HG02759 (cell line): ENCODE measurements at regions not wholly inside any gene's neighbourhood (a gene's known extent, or its start where the extent isn't known, plus 50 kb on each side); places are given as distances from the start of the nearest gene placed in this dataset.

Experiments
- ATAC-seq: cut with Tn5 transposase; IDR thresholded peaks from one replicate; pipeline ENCODE4 v1.9.1; 2021; ENCODE audit warnings: mild to moderate bottlenecking, moderate library complexity; ENCODE audit not compliant: unreplicated experiment

DNA sequence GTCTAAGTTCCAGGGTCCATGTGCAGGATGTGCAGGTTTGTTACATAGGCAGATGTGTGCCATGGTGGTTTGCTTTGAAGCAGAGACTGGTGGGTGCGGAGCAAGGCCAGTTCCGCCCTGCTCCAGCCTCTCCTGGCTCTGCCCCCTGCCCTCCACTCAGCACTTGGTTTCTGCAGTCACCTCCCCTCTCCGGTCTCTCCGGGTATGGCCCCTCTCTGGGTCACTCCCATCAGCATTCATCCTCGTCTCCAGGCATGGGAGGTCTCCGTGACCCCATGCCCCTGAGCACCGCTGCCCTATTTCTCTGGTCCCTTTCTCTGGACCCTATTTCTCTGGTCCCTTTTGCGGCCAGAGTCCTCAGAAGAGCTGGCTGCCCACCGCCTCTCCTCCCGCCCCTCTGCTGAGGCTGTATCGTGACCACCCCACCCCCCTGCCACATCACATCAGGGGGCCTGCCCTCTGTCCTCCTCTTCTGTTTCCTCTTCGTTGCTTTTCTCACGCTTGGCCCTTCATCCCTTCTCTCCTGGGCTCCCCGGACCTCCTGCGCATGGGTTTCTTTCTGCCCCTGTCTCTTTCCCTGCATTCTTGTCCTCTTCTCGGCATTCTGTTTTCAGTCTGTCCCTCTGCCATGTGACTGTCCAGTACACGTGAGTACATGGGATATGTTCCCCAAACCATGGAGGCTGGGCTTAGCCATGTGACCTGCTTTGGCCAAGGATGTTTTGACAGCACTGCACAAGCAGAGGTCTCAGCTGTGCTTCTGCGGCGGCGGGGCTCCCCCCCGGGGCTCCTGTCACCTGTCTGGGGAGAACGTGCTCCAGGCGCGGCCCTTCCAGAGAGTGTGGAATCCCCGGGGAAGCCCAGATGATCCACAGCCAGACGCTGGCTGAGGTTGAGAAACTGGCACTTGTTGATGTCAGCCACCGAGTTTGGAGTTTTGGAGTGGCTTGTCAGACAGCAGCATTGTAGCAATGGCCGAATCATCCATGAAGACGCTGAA, 54.4 kb upstream of the C1orf174 start:
- ATAC-seq = no peak

DNA sequence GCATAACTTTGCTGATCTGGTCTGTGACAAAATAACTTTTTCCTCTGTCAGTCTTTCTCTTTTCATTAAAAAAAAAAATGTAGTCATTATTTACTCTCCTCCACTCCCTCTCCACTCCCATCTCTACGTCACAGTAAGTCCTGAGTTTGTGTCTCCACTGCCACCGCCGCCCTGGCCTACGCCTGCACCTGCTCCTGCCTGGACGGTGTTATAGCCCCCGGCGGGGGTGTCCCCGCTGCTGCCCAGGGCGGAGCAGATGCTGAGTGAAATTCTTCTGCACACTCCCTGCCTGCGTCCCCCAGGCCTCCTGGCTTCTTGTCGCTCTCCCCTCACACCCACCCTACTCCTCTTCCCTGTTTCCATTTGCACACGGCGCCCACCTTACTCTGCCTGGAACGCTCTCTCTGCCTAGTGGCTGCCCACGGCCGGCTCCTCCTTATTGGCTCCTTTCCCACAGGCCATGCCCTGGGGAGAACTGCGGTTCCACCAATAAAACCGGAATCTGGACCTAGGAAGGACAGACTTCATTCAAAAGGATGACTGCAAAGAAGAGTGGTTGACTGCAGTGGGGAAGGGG, 55.2 kb upstream of the C1orf174 start:
- no peak for ATAC-seq

DNA sequence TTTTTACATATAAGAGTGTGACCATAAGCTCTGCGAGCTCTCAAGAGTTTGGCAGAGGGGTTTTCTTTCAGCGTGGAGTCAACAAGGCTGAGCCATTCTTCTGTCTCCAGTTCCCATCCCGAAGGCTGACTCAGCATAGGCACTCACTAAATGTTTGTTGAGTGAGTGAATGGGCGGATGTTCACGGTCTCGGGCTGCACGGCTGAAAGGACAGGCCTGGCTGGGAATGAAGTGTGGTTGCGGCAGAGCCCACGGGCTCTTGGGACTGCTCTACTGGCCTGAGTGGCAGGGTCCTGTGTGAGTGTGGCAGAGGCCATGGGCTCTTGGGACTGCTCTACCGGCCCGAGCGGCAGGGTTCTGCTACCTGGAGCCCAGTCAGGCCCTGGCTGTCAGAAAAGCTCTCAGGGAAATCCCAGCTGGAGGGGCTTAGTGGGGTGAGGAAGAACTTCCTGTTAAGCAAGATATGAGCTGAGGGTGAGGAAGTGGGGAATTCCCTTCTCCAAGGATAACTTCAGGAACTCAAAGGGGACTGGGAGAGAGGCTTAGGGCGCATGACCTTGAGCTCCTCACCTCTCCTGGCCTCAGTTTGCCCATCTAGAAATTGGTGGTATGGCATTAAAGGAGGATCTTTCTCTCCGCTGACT, 56.6 kb upstream of the C1orf174 start:
- no peak for ATAC-seq

DNA sequence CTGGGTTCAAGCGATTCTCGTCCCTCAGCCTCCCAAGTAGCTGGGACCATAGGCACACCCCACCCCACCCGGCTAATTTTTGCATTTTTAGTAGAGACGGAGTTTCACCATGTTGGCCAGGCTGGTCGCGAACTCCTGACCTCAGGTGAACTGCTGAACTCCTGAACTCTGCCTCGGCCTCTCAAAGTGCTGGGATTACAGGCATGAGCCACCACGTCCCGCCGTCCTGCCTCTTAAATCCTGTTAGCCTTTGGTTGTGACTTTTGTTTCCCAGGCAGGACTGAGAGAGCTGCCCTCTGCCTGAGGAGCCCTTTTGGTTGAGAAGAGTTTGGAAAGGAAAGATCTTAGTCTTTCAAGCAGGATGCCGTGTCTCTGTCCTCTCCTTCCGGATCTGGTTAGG, 59.3 kb upstream of the C1orf174 start:
- no peak for ATAC-seq

DNA sequence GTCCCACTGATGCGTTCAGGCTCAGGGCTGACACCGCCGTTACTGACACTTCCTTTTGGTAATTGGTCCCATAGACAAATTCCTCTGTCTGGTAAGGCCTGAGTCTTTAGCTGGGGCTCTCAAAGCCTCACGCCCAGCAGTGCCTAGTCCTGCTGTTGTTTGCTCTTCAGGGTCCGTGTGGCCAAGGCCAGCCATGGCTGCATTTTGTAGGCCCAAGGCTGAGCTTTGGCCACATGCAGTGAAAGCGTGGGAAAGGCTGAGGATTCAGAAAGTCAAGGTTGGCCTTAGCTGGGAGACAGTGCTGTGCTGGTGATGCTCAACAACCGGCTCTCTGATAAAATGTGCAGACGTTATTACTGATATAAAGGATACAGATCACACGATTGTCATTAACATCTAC, 63.5 kb upstream of the C1orf174 start:
- no peak for ATAC-seq

DNA sequence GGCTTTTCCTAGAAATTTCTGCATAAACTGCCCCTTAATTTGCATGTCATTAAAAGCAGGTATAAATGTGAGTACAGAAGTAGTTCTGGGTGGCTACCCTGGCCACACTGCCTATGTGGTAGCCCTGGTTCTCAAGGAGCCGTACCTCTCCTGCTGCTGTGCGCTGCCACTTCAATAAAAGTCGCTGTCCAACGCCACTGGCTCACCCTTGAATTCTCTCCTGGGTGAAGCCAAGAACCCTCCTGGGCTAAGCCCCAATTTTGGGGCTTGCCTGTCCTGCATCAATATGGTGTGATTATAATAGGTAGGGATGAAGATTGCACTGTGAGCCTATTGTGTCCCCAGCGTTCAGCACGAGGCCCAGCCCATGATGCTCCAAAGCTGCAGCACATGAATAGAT, 65.6 kb upstream of the C1orf174 start:
- ATAC-seq = no peak

DNA sequence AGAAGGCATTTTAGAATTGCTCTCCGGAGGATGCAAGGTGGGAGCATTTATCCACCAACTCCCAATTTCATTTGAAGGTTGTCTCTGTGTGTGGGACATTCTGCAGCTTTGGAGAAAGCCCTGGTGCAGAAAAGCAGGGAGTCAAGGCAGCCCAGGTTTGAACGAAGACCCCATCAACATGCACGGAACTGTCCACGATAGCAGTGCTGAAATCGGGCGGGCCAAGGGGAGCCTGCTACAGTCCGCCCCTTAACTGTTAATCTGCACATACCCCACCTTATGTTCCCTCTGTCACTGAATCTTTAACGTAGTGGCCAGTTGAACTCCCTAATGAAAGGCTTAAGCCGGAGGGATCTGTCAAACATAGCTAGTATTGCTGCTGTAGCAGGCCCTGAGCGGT, 68.8 kb upstream of the C1orf174 start:
- no peak for ATAC-seq

DNA sequence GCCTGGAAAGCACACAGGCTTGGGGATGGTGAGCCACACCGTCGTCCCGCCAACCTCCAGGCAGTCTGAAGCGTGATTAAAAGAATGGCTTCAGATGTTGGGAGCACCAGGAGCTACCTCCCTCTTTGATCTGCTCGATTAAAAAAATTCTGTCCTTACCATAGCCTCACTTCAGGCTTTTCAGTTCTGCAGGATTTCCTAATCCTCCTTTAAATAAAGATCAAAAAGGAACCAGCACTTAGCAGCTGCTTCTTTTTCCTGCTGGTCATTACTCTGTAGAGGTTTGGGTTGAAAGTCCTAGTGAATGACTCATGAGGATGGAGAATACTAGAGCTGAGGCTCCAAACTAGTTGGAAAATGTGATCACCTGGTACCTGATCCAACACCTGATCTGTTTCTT, 71.9 kb upstream of the C1orf174 start:
- ATAC-seq = no peak

DNA sequence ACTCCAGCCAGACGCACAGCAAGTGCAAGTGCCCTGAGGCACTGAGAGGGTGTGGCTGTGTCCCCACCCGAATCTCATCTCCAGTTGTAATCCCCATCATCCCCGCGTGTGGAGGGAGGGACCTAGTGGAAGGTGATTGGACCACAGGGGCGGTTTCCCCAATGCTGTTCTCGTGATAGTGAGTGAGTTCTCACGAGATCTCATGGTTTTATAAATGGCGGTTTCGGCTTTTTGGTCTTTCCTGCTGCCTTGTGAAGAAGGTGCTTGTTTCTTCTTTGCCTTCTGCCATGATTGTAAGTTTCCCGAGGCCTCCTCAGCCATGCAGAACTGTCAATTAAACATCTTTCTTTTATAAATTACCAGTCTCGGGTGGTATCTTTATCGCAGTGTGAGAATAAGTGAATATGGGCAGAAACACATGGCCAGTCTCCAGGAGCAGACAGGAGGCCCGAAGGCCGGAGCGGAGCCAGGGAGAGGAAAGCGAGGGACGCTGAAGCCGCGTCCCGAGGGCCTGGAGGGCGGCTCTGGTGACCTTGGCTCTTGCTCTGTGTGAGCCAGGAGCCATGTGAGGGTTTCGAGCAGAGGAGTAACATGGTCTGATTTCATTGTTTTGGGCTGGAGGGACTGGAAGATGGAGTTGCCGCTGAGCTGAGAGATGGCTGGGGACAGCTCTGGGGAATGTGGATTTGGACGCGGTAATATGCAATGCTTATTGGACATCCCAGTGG, 76.0 kb upstream of the C1orf174 start:
- no peak for ATAC-seq

DNA sequence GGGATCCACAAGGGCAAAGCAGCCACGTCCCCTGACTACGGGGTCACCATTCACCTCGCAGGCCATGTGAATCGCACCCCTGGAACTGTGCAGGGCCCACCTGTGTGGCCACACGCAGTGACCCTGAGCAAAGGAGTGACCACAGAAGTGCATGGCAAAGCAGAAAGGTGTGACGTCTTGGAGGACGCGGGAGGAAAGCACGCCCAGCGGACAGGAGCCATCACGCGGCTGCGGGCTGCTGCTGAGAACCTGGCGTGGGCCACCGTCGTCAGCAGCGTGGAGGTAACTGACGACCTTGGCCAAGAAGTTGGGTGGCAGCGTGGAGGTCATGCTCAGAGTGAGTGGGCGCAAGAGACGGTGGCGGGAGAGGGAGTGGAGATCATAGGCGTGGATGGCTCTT, 76.7 kb upstream of the C1orf174 start:
- ATAC-seq = no peak

DNA sequence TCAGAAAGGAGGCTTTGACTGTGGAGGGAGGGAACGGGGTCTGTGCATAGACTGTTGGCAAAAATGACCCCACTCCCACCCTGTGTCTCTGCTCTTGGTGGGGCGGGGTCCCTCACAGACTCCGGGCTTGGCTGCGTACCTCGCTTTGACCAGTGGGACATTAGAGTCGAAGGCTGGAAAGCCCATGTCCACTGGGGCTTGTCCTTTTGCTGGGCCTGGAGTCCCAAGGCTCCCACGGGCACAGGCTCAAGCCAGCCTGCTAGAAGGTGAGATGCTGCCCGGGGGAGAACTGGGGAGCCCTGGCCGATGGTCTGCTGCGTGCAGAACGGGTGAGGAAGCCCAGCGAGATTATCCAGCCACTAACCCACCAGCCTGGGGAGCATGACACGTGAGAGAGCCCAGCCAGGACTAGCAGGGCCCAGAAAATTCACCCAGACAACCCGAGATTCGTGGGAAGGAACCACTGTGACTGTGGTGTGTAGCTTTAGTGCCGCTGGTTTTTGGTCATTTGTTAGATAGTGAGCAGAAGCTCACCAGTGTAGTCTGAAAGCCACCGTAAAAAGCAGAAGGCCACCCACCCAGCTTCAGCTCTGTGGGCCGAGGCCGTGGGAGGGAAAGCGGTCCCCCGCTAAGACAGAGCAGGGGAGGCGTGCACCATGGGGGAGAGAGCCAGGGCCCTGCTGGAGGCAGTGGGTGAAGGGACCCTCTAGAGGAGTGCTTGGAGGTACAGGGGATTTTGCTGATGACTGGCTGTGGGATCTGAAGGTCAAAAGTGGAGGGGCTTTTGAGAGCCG, 78.3 kb upstream of the C1orf174 start:
- no peak for ATAC-seq

DNA sequence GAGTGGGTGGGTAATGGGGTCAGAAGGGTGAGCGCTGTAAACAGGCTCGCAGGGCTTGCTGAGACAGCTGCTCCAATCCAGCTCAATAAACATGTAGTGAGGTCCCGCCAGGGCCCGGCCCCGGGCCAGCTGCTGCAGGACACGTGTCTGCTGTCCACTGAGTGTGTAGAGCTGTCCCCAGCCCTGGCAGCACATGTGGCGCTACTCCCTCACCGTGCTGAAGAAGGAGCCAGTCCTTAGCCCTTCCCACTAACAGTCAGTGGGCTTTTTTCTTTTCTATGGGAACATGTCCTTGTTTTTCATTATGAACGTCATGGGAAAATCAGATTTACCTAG, 78.9 kb upstream of the C1orf174 start:
- ATAC-seq = no peak

DNA sequence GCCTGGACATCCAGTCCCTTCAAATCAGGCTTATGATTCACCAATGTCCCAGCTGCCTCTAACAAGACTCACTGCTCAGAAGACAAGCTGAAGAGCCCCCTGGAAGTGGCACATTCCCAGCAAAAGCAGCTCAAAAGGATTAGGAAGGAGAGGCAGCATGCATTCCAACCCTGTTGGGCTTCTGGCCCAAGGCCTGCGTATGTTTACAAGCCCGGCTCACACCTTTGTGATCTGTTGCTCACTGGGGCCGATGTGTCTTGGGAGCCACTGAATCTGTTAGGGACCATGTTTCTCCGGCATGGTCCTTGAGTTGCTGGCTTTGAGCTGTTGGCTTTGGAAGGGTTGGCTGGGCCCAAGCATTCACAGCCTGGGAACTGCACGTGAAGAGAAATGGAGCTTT, 81.2 kb upstream of the C1orf174 start:
- ATAC-seq = no peak

DNA sequence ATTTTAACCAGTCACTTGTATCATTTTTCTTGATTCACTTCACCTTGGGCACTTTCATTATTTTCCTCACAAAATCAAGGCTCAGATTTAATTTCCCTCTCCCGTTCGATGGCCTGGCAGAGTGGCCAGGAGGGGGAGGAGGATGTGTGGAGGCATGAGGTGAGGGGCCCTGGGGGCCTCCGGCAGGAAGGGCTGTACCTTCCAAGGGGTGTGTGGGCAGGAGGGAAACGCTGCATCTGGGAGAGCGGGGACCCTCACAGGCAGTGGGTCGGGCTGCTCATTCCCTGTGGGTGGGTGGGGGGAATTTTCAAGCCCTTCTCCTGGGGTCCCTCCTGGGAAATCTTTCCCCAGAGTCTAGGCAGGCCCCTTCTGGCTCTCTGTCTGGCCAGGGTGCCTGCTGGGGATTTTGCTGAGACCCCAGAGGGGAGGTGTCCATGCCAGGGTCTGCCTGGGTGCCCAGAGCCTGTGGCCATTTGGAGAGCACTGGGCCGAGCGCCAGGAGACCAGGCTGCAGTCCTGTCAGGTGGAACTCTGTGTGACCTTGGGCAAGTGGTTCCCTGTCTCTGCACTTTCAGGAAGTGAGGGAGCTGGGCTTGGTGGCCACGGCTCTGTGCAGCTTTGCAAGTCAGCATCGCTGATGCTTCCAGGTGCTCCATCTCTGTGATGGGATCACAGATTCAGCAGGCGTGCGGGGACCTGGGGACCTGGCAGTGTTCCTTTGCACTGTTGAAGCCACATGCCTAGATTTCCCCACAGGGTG, 81.9 kb upstream of the C1orf174 start:
- ATAC-seq = no peak

DNA sequence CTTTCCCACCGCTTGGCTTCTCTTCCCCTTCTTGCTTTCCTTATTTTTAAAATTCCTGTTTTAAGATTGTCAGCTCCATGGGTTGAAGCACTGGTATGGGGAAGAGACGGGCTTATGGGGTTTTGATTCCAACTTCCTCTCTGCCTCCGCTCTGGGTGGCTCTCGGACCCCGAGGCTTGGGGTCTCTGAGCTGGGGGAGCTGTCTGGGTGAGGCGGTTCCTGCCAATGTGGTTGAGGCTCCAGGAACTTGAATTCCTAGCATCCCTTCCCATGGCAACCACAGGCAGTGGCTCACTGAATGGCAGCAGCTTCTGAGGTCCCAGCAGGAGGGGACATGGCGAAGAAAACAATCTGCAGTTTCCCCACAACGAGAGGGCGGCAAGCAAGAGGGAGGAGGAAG, 83.1 kb upstream of the C1orf174 start:
- no peak for ATAC-seq

DNA sequence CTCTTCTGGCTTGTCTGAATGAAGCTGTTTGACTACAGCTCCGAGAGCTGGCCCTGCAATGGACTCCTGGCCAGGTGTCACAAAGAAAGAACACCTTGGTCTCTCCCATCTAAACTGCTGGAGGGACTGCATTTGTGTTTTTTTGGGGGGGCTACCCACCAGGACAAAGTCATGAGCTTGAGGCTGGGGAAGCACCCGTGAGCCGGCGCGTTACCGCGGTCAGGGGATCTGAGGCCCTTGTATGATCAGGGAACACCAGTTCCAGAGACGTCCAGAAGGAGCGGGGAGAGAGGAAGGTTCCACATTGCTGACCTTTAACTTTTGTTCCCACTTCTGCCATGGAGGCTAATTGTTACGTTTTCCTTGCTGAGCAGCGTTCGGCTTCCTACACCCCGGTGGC, 84.5 kb upstream of the C1orf174 start:
- ATAC-seq = no peak

DNA sequence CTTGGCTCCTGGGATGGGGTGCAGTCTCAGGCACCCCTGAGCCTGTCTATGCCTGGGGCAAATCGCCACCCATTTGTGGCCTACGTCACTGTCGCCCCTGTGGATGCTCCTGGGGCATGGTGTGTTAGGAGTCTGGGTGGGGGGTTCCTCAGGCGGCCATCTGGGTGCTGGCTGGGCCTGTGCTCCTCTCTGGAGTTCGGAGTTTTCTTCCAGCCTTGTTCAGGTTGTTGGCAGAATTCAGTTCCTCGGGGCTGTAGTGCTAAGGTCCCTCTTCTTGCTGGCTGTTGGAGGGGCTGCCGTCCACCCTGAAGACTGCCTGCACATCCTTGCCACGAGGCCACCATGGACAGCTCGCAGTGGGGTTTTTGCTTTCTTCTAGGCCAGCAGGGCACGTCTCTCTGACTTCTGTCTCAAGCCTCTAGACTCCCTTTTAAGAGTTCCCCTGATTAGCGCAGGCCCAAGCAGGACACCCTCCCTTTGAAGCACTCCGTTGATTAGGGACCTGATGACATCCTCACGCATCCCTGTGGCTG, 86.7 kb upstream of the C1orf174 start:
- ATAC-seq = no peak

DNA sequence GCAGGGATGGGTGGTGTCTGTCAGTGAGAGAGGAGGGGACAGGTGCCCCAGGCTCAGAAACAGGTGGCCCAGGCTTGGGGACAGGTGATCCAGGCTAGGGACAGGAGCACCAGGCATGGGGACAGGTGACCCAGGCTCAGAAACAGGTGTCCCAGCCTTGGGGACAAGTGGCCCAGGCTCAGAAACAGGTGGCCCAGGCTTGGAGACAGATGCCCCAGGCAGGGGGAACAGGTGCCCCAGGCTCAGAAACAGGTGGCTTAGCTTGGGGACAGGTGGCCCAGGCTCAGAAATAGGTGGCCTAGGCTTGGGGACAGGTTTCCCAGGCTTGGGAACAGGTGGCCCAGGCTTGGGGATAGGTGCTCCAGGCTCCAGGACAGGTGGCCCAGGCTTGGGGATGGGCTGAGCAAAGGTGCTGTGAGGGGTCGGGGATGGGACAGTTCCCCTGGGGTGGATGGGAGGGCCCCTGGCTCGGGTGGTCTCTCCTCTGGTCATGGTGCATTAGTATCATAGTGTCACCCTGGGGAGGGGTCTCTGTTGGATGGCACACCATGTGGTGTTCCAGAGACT, 87.7 kb upstream of the C1orf174 start:
- no peak for ATAC-seq

DNA sequence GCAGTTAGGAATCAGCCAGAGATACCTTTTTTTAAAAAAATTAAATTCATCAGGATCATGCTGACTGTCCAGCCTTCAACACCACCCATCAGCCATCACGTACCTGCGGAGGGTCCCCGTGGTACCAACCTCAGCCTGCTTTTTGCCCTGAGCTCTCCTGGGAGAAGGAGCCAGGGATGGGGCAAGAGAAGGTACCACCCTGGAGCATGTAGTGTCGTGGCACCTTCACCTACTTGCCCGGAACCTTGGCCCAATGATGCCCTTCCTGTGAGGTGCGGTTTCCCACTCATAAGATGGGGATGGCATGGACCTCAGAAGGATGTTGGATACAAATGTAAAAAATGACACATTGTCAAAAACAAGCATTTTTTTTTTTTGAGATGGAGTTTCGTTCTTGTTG, 88.4 kb upstream of the C1orf174 start:
- ATAC-seq = no peak
